K562 (cell line): ENCODE measurements at regions not wholly inside any gene's neighbourhood (a gene's known extent, or its start where the extent isn't known, plus 50 kb on each side); places are given as distances from the start of the nearest gene placed in this dataset.
A peak's percentile ranks its signal among the peaks of the same experiment; 100 is the strongest.

Source experiments
- ARID4B ChIP-seq: sonication (generic); formaldehyde crosslinking; IDR thresholded peaks from 2 replicates; pipeline ENCODE4 v1.8.0; 2022; ENCODE audit warnings: mild to moderate bottlenecking, missing genetic modification reagents
- BCL6 ChIP-seq: fragments of 250-450 bp; sonication (Bioruptor Pico); IDR thresholded peaks from 2 replicates; pipeline ENCODE4 v1.4.0; 2020
- BRF1 ChIP-seq: IDR thresholded peaks from 3 replicates; pipeline ENCODE4 v1.6.1; 2011; ENCODE audit warnings: borderline replicate concordance, mild to moderate bottlenecking; ENCODE audit not compliant: insufficient read length; ENCODE audit errors: extremely low read depth
- CC2D1A ChIP-seq: fragments of 450-650 bp; IDR thresholded peaks from 2 replicates; pipeline ENCODE4 v1.6.1; 2017; ENCODE audit warnings: mild to moderate bottlenecking
- CEBPB ChIP-seq: fragments of 450-650 bp; IDR thresholded peaks from 2 replicates; pipeline ENCODE4 v1.6.1; 2016; ENCODE audit warnings: missing genetic modification characterization, missing compliant biosample characterization
- CHAMP1 ChIP-seq: fragments of 450-650 bp; IDR thresholded peaks from 2 replicates; pipeline ENCODE4 v1.6.1; 2016; ENCODE audit warnings: mild to moderate bottlenecking
- CREB5 ChIP-seq: fragments of 250-450 bp; sonication (Bioruptor Pico); IDR thresholded peaks from 2 replicates; pipeline ENCODE4 v1.5.0; 2020; ENCODE audit warnings: mild to moderate bottlenecking
- ELF4 ChIP-seq: fragments of 450-650 bp; formaldehyde crosslinking; IDR thresholded peaks from 2 replicates; pipeline ENCODE4 v1.4.0; 2022; ENCODE audit warnings: missing genetic modification characterization
- HNRNPLL ChIP-seq: fragments of 200-400 bp; formaldehyde crosslinking; IDR thresholded peaks from 2 replicates; pipeline ENCODE4 v1.6.1; 2017; ENCODE audit warnings: low read length, low read depth, mild to moderate bottlenecking; ENCODE audit not compliant: poor library complexity, severe bottlenecking
- MCM3 ChIP-seq: fragments of 450-650 bp; IDR thresholded peaks from 2 replicates; pipeline ENCODE4 v1.6.1; 2016
- NR2C2 ChIP-seq, 2 experiments: fragments of 200-800 bp in 1 of 2; sonication (Bioruptor generic) in 1 of 2; sonication (generic) in 1 of 2; formaldehyde crosslinking in 1 of 2; IDR thresholded peaks; 2 replicates each; pipeline versions ENCODE4 v1.6.1 to v1.8.0; 2016 to 2022; ENCODE audit warnings: mild to moderate bottlenecking in 1 of 2, missing compliant biosample characterization in 1 of 2, missing genetic modification characterization in 1 of 2, missing genetic modification reagents in 1 of 2
- PHB ChIP-seq: fragments of 250-450 bp; sonication (Bioruptor Pico); IDR thresholded peaks from 2 replicates; pipeline ENCODE4 v1.5.0; 2021
- RAD51 ChIP-seq: fragments of 450-650 bp; IDR thresholded peaks from 2 replicates; pipeline ENCODE4 v1.7.1; 2016; ENCODE audit warnings: low read depth, mild to moderate bottlenecking, borderline replicate concordance
- STAG1 ChIP-seq: sonication (generic); formaldehyde crosslinking; IDR thresholded peaks from 2 replicates; pipeline ENCODE4 v1.5.0; 2020; ENCODE audit warnings: missing genetic modification reagents, borderline replicate concordance
- ZBTB26 ChIP-seq: fragments of 450-650 bp; formaldehyde crosslinking; IDR thresholded peaks from 2 replicates; pipeline ENCODE4 v1.4.0; 2022; ENCODE audit warnings: missing genetic modification characterization
- ZFPM2 ChIP-seq: fragments of 250-450 bp; sonication (Bioruptor Pico); IDR thresholded peaks from 2 replicates; pipeline ENCODE4 v1.5.1; 2022; ENCODE audit warnings: mild to moderate bottlenecking
- ZNF140 ChIP-seq: fragments of 250-450 bp; sonication (Bioruptor Pico); IDR thresholded peaks from 2 replicates; pipeline ENCODE4 v1.8.0; 2021; ENCODE audit warnings: moderate library complexity, mild to moderate bottlenecking, inconsistent platforms
- ZNF655 ChIP-seq: fragments of 250-450 bp; sonication (Bioruptor Pico); IDR thresholded peaks from 2 replicates; pipeline ENCODE4 v1.5.0; 2021

- TF ChIP-seq MCM3 (no peak), ELF4 (CRISPR knock-in tag) (no peak), RAD51 (peak; percentile 61; the same call in 1 of the 2 replicates), HNRNPLL (no peak), CEBPB (tag) (no peak), ARID4B (CRISPR knock-in tag) (no peak), BCL6 (no peak), ZNF140 (no peak), CREB5 (no peak), PHB (CRISPR knock-in tag) (no peak), ZNF655 (CRISPR knock-in tag) (no peak), ZBTB26 (CRISPR knock-in tag) (no peak), CC2D1A (peak; percentile 82; the same call in 1 of the 2 replicates), ZFPM2 (no peak), NR2C2 (CRISPR knock-in tag; IDR thresholded peaks at IDR 0.05) (no peak), NR2C2 (tag; IDR thresholded peaks at IDR 0.05) (no peak), CHAMP1 (peak; percentile 92), STAG1 (CRISPR knock-in tag) (no peak), BRF1 (no peak)
Observed at GRCh38 chr6:50959081-50959641, 140.5 kb downstream of the TFAP2B start (continued).
